GM19025 (cell line): ENCODE measurements at regions not wholly inside any gene's neighbourhood (a gene's known extent, or its start where the extent isn't known, plus 50 kb on each side); places are given as distances from the start of the nearest gene placed in this dataset.

Experiments
- ATAC-seq: cut with Tn5 transposase; IDR thresholded peaks from one replicate; pipeline ENCODE4 v1.9.1; 2021; ENCODE audit warnings: mild to moderate bottlenecking, low read depth, moderate library complexity; ENCODE audit not compliant: unreplicated experiment

- no peak for ATAC-seq
Measured at GRCh38 chr3:43969944-43970343, 271.7 kb upstream of the TOPAZ1 start.

GRCh38 chr3:43970351-43970750, 271.3 kb upstream of the TOPAZ1 start:
- ATAC-seq = no peak

DNA sequence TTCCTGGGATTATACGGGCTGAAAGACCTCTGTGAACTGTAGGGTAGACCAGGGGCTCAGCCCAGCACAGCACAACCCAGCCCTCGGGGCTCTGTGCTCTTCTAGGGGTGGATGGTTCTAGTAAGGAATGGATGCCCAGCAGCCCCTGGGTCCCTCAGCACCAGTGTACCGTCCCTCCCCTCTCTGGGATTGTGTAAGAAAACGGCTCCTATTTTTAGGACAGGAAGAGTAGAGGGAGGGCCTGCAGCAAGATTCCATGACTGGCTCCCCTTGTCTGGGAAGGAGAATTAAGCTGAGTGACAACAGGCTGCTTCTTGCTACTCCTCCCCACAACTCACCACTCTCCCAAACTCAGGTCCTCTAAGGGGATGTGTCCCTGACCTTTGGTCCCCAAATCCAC, 270.8 kb upstream of the TOPAZ1 start:
- no peak for ATAC-seq

DNA sequence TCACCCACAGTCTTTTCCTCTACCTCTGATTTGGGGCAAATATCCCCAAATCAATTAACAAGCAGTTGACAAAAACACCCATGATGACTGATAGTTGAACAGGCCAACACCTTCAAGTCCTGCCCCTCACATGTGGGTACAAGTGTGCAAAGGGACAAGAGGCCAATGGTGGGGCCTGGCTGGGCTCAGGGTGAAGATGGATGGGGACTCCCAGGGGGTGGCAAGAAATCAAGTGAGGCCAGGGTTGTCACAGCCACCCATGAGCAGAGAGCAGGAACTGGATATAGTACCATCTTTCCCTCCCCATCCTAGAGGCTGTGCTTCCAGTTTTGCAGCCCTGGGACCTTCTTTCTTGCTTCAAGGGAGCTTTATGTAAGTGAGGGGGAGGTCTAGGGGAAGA, 270.2 kb upstream of the TOPAZ1 start:
- ATAC-seq = no peak

DNA sequence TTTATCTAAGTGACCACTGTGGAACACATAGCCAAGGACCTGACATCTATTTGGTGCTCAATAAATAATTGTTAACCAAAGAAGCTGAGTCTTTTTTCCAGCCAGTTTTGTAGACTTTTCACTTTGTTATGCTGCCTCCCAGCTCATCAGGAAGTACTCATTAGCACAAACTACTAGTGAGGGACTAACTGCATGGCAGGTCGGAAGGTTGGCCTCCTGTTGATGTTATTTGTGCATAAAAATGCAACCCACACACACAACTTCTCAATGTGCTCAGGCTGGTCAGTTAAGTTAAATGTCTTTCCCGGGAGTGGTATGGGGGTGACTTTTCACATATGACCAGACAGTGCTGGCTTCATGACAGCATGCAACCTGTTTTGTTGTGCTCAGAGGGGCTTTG, 263.0 kb upstream of the TOPAZ1 start:
- ATAC-seq = no peak

- no peak for ATAC-seq
Measured at GRCh38 chr3:43979645-43980044, 262.0 kb upstream of the TOPAZ1 start.

- ATAC-seq = no peak
Measured at GRCh38 chr3:43994657-43995546, 246.8 kb upstream of the TOPAZ1 start.

DNA sequence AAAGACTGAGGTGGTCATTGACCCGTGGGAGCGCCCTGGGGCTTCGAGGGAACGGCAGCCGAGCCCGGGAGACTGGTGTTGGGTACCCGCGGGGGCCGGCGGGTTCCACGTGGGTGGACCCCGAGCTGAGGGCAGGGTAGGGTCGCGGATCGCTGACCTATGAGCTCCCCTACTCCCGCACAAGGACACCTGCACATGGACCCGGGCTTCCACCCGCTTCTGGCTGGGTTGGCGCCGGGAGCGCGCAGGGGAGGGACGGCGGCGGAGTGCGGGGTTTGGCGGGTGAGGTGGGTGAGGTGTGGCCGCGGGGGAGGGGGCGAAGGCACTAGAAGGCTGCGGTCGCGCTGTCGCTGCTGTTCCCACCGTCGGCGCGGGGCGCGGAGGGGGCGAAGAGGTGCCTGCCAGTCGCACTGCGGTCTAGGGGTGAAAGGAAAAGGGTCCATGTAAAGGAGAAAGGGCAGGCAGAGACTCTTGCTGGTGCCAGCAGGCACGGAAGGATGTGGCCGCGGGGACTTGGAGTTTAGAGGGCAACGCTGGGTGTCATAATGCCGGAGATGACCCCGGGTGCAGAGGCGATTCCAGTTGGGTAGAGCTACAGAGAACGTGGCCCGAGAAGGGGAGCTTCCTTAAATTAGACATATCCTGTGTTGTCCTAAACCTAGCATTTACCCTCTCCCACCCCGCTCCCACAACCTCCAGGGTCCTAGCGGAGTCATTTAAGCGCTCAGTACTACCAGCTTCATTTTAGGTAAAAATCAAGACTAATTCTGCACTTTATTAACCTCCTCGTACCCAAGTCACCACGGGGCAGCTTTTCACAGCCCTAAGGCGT, 245.9 kb upstream of the TOPAZ1 start:
- no peak for ATAC-seq

DNA sequence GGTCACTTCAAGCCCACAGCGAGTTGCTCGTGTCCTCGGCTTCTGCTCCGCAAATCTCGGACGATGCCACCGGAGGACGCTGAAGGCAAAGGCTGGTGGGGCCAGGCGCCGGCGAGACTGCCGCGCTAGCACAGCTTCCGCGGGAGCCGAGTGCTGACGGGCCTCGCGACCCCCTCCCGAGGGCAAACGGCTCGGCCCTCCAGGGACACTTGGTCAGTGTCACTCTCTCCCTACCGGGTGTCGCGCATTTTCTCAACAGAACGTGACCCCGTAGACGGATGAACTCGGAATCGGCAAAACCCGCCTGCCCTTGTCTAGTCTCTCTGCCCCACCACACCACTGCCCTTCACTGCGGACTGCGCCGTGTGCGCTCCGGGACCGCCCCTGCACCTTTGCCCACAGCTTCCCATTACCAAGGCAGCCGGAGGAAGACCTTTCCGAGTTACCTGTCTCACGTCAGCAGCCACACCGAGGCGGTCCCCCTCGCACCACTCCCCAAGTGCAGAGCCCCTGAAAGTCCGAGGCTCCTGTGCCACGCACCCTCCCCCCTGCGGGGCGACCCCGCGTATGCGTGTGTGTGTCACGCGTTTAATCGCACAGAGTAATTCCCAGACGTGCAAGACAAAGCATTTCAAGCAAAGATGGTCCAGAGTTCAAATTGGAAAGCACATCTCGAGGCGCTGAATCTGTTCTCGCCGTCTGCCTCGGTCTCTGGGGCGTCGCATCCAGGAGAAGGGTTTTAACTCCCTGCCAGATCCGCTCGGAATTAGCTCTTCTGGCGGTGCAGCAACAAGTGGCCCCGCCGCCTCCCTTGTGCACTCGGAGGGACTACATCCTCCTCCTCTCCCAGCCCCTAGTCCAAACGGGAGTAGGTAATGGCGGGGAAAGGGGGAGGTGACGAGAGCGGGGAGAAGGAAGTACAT, 245.0 kb upstream of the TOPAZ1 start:
- ATAC-seq = no peak

GRCh38 chr3:43997316-43997715, 244.4 kb upstream of the TOPAZ1 start:
- no peak for ATAC-seq

- no peak for ATAC-seq
Measured at GRCh38 chr3:43997788-43998369, 243.8 kb upstream of the TOPAZ1 start.

DNA sequence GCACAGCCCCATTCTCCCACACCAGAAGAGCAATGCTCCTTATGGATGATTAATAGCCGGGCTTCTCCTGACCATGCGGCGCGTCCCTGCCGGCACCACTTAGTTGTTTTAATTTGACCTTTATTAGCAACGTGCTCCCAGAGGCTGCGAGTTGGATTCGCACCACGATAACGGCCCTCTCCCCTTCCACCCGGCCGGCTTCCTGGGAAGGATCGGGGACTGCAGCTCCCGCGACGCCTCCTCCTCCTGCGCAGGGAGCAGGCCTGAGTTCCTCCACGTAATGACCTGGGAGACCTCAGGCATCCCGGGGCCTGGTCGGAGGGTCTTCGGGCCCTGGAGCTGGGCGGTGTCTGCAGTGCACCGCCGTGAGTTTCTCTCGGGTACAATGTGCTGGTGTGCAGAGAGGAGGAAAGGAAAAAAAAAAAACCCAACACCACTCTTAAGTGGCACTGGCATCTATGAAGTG, 243.3 kb upstream of the TOPAZ1 start:
- ATAC-seq = no peak

- ATAC-seq = no peak
Measured at GRCh38 chr3:43998836-43999727, 242.6 kb upstream of the TOPAZ1 start.

GRCh38 chr3:43999728-44000319, 241.9 kb upstream of the TOPAZ1 start:
- no peak for ATAC-seq

- no peak for ATAC-seq
Measured at GRCh38 chr3:44000586-44000985, 241.1 kb upstream of the TOPAZ1 start.

- no peak for ATAC-seq
Measured at GRCh38 chr3:44001072-44001471, 240.6 kb upstream of the TOPAZ1 start.

GRCh38 chr3:44003801-44004200, 237.9 kb upstream of the TOPAZ1 start:
- ATAC-seq = no peak

DNA sequence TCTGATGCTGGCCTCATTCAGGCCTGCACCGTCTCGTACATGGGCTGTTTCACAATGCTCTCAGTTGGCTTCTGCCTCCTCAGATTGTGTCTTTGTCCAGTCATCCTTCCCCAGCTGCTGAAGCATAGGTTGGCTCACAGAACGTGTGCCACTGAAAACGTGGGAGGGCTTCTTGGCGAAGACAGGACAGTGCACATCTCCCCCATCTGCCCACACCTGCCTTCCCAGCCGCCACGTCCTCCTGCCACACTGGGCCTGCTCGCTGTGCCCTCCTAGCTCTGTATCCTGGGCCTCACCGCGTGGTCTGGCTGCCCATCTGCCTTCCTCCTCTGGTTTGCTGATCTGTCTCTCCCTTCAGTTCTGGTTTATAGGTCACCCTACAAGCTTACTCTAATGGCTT, 230.0 kb upstream of the TOPAZ1 start:
- ATAC-seq = no peak
